ENCODE measurements at regions not wholly inside any gene's neighbourhood (a gene's known extent, or its start where the extent isn't known, plus 50 kb on each side); places are given as distances from the start of the nearest gene placed in this dataset.

DNA sequence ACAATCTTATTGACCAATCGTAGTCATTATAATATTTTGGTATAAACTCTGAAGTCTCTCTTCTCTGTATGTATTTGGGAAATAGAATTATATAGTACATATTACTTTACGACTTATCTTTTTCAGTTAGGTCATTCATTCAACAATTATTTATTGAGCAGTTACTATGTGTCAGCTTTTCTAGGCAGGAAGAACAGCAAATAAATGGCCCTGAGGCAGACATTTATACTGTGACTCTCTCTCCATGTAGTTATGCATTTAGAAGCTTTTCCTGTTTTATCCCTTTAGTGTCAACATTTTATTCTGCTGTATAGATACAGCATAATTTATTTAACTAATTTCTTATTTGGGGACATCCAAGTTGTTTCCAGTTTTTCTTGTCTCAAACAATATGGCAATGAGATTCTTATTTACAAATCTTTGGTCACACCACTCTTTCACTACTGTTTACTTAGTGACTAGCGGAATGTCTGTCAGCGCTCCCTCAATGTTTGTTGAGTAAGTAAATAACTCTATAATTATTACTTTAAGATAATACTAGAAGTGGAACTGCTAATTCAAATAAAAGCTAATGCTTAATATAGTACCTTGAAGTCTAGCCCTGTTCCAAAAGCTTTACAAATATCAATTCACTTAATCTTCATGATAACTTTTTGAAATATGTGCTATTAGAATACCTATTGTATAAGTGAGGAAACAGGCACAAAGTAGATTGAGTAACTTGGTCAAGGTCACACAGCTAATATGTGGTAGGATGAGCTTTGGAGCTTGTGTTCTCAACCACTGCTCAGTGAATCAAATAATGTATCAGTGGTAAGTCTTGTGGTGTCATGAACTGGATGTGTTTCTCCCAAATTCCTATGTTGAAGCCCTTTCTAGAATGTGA is 465.6 kb downstream of the SIPA1L2 start:
- H2BK120ac ChIP-seq (ENCODE audit: low read depth, low read length, poor library complexity, severe bottlenecking): no peak overlapping the region
- no peaks in the 10 kb centered on the region for H3K27me3 ChIP-seq (ENCODE audit: insufficient read depth, low read length)
- peaks cover 2% of the 10 kb centered on the region; the same call in 1 of the 2 replicates for H3K4me1 ChIP-seq (ENCODE audit: insufficient read depth, low read length)
- H3K9ac ChIP-seq (ENCODE audit: extremely low read depth, insufficient read length, low read length): no peak overlapping the region
- H4K91ac ChIP-seq (ENCODE audit: insufficient read length, low read depth, low read length): no peak overlapping the region
- H2BK12ac ChIP-seq (ENCODE audit: insufficient read length, low read depth, low read length): no peak overlapping the region
- H3K14ac ChIP-seq (ENCODE audit: insufficient read depth, low read length): no peak overlapping the region
- no peak overlapping the region for H2AFZ ChIP-seq (ENCODE audit: low read length)
- Mint-ChIP-seq H3K9me3 (0 out of 5 replicates have a peak, but pooled peaks cover 0 to 4% of the 10 kb centered on the region in 2 experiments), H3K4me1 (peaks cover 24 to 25% of the 10 kb centered on the region in 2 experiments), H3K4me3 (no peak overlapping the region), H3K27me3 (ENCODE audit: low read depth) (no peaks in the 10 kb centered on the region), H3K36me3 (ENCODE audit: insufficient read depth in 1 of 3, low read depth in 3 of 3) (peaks cover 4 to 85% (median 48%) of the 10 kb centered on the region in 3 experiments; a peak in 6 of 7 replicates), H3K27ac (no peak overlapping the region)
- no peaks in the 10 kb centered on the region for H3K23me2 ChIP-seq (ENCODE audit: insufficient read length, low read depth, low read length, poor library complexity, severe bottlenecking)
- no peak overlapping the region for H4K5ac ChIP-seq (ENCODE audit: insufficient read length, low read depth, low read length)
- no peak overlapping the region for H3K27ac ChIP-seq (ENCODE audit: insufficient read length, low read depth, low read length)
- no peak overlapping the region for H4K8ac ChIP-seq (replicated peaks; ENCODE audit: insufficient read length, low read depth, low read length)
- no peaks in the 10 kb centered on the region for H3K9me3 ChIP-seq (ENCODE audit: control insufficient read depth, low read depth, low read length)
- no peak overlapping the region for H3K23ac ChIP-seq (ENCODE audit: insufficient read length, low read depth, low read length)
- WGBS (ENCODE audit: extremely low coverage, insufficient read length, low lambda C conversion rate): no CpG with 5 or more reads among the region's 4 CpGs
- H3K4ac ChIP-seq (ENCODE audit: low read depth, low read length): no peak overlapping the region
- H3K79me2 ChIP-seq (ENCODE audit: insufficient read depth, low read length): no peaks in the 10 kb centered on the region
- no peaks in the 10 kb centered on the region for H4K20me1 ChIP-seq (ENCODE audit: control insufficient read depth, insufficient read depth, insufficient read length)
- no peak overlapping the region for H2BK15ac ChIP-seq (ENCODE audit: low read depth, low read length)
- no peak for DNase-seq
- H2BK5ac ChIP-seq (ENCODE audit: insufficient read length, low read length): no peak overlapping the region
- no peak overlapping the region for H2AK5ac ChIP-seq (ENCODE audit: insufficient read length, low read length)
- H3K4me2 ChIP-seq (ENCODE audit: insufficient read depth, insufficient read length, low read length): no peak overlapping the region
- TF ChIP-seq, protein P1, sequence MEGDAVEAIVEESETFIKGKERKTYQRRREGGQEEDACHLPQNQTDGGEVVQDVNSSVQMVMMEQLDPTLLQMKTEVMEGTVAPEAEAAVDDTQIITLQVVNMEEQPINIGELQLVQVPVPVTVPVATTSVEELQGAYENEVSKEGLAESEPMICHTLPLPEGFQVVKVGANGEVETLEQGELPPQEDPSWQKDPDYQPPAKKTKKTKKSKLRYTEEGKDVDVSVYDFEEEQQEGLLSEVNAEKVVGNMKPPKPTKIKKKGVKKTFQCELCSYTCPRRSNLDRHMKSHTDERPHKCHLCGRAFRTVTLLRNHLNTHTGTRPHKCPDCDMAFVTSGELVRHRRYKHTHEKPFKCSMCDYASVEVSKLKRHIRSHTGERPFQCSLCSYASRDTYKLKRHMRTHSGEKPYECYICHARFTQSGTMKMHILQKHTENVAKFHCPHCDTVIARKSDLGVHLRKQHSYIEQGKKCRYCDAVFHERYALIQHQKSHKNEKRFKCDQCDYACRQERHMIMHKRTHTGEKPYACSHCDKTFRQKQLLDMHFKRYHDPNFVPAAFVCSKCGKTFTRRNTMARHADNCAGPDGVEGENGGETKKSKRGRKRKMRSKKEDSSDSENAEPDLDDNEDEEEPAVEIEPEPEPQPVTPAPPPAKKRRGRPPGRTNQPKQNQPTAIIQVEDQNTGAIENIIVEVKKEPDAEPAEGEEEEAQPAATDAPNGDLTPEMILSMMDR (conservative IDR thresholded peaks at IDR 0.05): no peak
- no peaks in the 10 kb centered on the region for H3K79me1 ChIP-seq (ENCODE audit: insufficient read depth, low read depth, low read length, poor library complexity, severe bottlenecking)
- H3K18ac ChIP-seq (ENCODE audit: insufficient read length, low read depth, low read length): no peak overlapping the region
- no peak overlapping the region for H3T11ph ChIP-seq (ENCODE audit: low read length)
- H3K56ac ChIP-seq (ENCODE audit: insufficient read length, low read depth, low read length): no peak overlapping the region
- H2BK20ac ChIP-seq (ENCODE audit: low read depth, low read length, poor library complexity, severe bottlenecking): no peak overlapping the region
